Activated CD4-positive, alpha-beta memory T cell treated with anti-CD3 and anti-CD28 coated beads, Interleukin-2, amount 10 ng/mL, durations not matched to agents 7 days and 5 days (primary cell): ENCODE measurements at regions not wholly inside any gene's neighbourhood (a gene's known extent, or its start where the extent isn't known, plus 50 kb on each side); places are given as distances from the start of the nearest gene placed in this dataset.
"Not testable (repeated sequence)": the region's sequence is repeated elsewhere in the genome, so short reads cannot be mapped to it uniquely, and the experiment has no call there.

ENCODE experiments used
- CTCF ChIA-PET: fragments of 350-600 bp; sonication (Branson Sonifier 250); formaldehyde crosslinking; loops from one replicate; lab custom pipeline; 2021; ENCODE audit warnings: antibody characterized with exemption, inconsistent platforms; lab: Charles Lee
- POLR2A ChIA-PET: fragments of 350-600 bp; sonication (Branson Sonifier 250); formaldehyde crosslinking; loops from one replicate; lab custom pipeline; 2021; ENCODE audit warnings: antibody characterized with exemption; lab: Charles Lee
- DNase-seq: peaks from one replicate; pipeline ENCODE4 v3.0.0-alpha.2; 2020
- H3K27ac Mint-ChIP-seq: one replicate; pipeline ENCODE4 v1.8.0; 2021; ENCODE audit warnings: mild to moderate bottlenecking, mixed read lengths
- H3K27me3 Mint-ChIP-seq: one replicate; pipeline ENCODE4 v1.8.0; 2021; ENCODE audit warnings: mixed read lengths
- H3K36me3 Mint-ChIP-seq: one replicate; pipeline ENCODE4 v1.8.0; 2021; ENCODE audit warnings: low read depth, mixed read lengths
- H3K4me1 Mint-ChIP-seq: one replicate; pipeline ENCODE4 v1.8.0; 2021; ENCODE audit warnings: mixed read lengths
- H3K4me3 Mint-ChIP-seq: one replicate; pipeline ENCODE4 v1.8.0; 2021; ENCODE audit warnings: mild to moderate bottlenecking, mixed read lengths
- H3K9me3 Mint-ChIP-seq: one replicate; pipeline ENCODE4 v1.8.0; 2021; ENCODE audit warnings: mixed read lengths

DNA sequence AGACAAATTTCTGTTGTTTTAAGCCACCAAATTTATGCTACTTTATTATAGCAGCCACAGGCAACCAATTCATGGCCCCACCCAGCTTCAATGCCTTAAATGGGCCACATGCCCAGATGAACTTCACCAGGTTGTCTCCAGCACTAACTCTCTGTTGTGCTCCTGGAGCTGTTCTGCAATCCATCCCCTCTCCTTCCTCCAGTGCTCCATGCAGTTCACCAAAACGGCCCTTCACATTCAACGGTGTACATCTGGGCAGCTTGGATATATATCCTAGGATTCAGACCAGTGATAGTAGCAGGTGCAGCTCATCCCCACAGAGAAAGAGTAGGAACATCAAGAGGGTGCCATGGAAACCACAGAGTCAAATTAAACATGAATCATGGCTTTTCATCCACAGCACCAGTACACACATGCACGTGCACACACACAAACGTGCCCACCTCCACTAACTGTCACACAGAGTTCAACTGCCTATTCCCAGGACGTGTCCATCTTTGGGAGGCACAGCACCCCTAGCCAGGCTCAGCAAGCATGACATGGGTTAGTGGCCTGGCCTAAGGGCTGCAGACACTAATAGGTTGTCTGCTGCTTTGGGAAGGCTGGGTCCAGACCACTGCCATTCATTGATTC, 134.5 kb downstream of the MED10 start:
- no peak for DNase-seq
- H3K36me3 Mint-ChIP-seq, result no peaks in the 10 kb centered on the region
- H3K4me3 Mint-ChIP-seq, result no peak overlapping the region
- no peaks in the 10 kb centered on the region for H3K4me1 Mint-ChIP-seq
- POLR2A ChIA-PET, result no interaction called here
- no peak overlapping the region for H3K27ac Mint-ChIP-seq
- H3K27me3 Mint-ChIP-seq, result no peaks in the 10 kb centered on the region
- CTCF ChIA-PET, result no interaction called here
- H3K9me3 Mint-ChIP-seq, result no peaks in the 10 kb centered on the region

DNA sequence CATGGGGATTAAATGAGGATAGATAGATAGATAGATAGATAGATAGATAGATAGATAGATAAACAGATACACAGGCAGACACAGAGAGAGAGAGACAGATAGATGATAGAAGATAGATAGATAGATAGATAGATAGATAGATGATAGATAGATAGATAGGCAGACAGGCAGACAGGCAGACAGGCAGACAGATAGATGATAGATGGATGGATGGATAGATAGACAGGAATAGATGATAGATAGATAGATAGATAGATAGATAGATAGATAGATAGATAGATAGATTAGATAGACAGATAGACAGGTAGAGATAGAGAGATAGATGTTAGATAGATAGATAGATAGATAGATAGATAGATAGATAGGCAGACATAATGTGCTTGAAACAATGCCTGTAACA, 137.3 kb downstream of the MED10 start:
- H3K36me3 Mint-ChIP-seq, H3K4me1 Mint-ChIP-seq, H3K27me3 Mint-ChIP-seq, H3K9me3 Mint-ChIP-seq, H3K4me3 Mint-ChIP-seq, H3K27ac Mint-ChIP-seq, CTCF ChIA-PET, POLR2A ChIA-PET, DNase-seq: not testable (repeated sequence)

DNA sequence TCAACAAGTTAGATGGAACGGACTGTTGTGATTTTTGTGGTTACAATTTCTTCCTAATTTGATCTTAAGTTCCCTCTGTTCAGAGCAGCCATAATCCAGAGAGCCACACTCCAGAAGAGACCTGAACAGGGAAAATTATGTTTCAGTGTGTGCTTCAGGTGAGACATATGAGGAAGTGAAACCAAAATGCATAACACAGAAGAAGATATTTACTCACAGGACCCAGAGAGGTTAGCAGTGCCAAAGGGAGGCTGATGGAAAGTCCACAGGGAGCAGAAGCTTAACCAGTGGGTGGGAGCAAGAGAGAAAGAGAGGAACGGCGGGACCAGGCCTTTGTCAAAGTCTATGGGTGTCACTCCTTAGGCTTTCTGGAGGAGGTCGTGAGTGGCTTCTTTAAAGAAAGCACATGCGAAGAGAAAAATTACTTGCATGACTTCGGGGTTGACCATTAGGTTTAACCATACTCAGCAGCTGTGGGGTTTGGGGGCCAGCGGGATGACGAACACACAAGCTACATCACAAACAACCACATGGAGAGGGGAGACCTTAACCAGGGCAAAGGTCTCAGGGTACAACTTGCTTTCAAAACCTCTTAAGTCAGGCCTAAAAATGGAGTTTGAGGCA, 141.4 kb downstream of the MED10 start:
- Mint-ChIP-seq H3K27ac (no peak overlapping the region), H3K4me1 (peaks cover 1% of the 10 kb centered on the region), H3K36me3 (no peaks in the 10 kb centered on the region), H3K4me3 (no peak overlapping the region), H3K27me3 (no peaks in the 10 kb centered on the region), H3K9me3 (no peaks in the 10 kb centered on the region)
- CTCF ChIA-PET, result no interaction called here
- POLR2A ChIA-PET, result no interaction called here
- no peak for DNase-seq

DNA sequence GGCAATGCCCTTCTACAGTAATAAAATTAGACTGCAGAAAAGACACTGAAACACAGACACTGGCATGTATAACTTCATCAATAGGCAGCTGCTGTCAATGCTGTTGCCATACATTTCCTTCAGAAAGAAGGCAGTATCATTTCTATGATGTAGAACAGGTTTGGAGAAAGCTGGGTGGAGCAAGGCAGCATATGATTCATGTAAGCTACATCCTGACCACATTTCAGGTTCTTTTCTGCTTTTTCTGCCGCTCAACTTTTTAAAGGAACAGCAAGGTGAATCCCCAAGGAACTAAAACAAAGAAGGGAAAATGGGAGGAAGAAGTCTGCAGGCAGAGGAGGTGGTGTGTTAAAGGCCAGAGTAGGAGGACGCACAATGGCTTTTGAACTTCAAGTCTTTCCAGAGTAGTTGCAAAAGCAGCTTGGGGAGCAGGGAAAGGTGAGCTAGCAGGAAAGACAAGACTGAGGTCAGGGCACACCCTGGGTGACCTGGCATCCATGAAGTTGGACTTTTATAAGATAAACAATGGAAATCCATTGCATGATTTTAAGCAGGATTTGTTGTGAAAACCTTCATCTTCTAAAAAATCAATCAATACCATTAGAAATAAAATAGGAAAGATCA, 142.1 kb downstream of the MED10 start:
- Mint-ChIP-seq H3K4me3 (no peak overlapping the region), H3K9me3 (no peaks in the 10 kb centered on the region), H3K27ac (no peak overlapping the region), H3K4me1 (peaks cover 1% of the 10 kb centered on the region), H3K27me3 (no peaks in the 10 kb centered on the region), H3K36me3 (no peaks in the 10 kb centered on the region)
- no peak for DNase-seq
- ChIA-PET CTCF (no interaction called here), POLR2A (no interaction called here)

DNA sequence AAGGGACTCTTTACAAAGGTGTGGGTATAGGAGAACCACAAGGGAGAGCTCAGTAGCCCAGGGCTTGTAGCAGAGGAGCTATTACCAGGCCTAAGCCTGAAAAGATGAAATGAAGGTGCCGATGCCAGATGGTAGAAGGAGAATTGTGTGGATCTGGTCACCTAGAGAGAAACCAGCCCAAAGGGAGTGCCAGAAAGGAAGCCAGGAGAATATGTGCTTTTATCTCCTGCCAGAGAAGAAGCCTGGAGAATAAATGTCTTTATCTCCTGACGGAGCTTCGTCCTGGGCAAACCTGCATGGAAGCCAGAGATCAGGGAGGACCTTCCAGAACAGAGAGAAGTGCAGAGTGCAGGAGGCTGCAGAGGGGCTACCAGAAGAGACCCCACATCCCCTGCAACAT, 142.6 kb downstream of the MED10 start:
- H3K27me3 Mint-ChIP-seq, result no peaks in the 10 kb centered on the region
- no peak overlapping the region for H3K4me3 Mint-ChIP-seq
- no peaks in the 10 kb centered on the region for H3K36me3 Mint-ChIP-seq
- POLR2A ChIA-PET, result no interaction called here
- CTCF ChIA-PET, result no interaction called here
- no peak overlapping the region for H3K27ac Mint-ChIP-seq
- no peak for DNase-seq
- H3K4me1 Mint-ChIP-seq, result peaks cover 1% of the 10 kb centered on the region
- H3K9me3 Mint-ChIP-seq, result no peaks in the 10 kb centered on the region

DNA sequence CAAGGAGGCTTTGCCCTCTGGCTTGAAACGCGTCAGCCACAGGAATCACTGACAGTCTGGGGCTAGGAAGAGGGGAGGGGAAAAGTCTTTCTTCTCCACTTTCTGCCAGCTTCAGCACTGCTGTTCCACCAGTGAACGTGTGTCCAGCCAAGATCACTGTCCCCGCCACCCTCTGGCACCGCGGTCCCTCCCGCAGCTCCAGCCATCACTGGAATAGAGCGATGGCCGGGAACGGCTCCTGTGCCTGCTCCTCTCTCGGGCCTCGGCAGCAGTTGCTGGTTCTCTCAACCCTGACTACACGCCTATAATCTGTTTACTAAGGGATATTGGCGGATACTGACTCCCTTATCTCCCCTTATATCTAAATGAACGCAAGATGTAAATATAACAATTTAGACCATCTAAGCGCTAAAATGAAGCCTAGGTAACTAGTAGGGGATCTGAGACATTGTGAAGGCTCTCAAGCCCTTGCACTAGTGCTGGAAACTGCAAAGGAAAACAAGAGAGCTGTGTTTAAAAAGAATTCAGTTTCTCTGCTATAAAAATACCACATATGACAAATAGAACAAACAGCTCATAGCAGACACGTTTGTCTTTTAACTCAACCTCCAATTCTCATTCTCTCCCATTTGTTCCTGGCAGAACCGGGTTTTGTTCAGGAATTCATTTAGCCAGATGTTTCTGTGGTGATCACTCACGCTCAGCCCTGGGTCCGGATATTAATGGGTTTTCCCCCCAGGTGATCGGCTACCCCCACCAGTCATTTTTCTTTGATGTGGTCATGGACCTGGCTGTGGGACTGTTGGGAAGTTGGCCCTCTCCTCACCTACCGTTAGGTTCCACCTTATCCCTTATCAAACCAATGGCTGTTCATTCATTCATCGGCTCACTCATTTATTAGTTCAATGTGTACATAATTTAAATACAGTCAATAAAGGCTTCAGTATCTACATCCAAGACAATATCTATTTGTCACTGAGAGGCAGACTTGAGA, 149.8 kb downstream of the MED10 start:
- Mint-ChIP-seq H3K36me3 (no peaks in the 10 kb centered on the region), H3K9me3 (no peaks in the 10 kb centered on the region), H3K27me3 (no peaks in the 10 kb centered on the region), H3K27ac (no peak overlapping the region), H3K4me3 (no peak overlapping the region), H3K4me1 (no peaks in the 10 kb centered on the region)
- POLR2A ChIA-PET, result no interaction called here
- DNase-seq, result no peak
- CTCF ChIA-PET, result no interaction called here

DNA sequence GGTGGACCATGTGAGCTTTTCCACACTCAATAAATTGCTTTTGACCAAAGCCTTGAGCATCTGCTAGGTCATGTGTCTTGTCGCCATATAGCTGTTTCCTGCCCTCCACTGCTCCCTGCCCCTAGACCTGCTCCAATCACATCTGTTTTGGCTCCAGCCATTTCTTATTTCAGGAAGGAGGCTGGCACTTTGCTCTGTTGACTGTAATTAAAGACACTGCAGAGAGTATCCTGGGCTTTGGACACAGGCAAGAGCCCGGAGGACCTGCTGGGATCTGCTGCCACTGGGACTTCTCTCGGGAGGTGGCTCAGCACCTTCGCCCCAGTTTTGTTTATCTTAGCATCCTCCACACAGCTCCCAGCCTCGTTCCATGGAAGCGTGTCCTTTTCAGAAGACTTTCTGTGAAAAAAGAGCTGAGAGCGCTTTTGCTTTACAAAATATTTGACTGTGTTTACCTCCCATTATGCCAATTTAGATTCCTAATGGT, 153.2 kb downstream of the MED10 start:
- DNase-seq, result no peak
- no peaks in the 10 kb centered on the region for H3K36me3 Mint-ChIP-seq
- H3K27ac Mint-ChIP-seq, result no peak overlapping the region
- H3K9me3 Mint-ChIP-seq, result peaks cover 4% of the 10 kb centered on the region
- no peak overlapping the region for H3K4me3 Mint-ChIP-seq
- CTCF ChIA-PET, result no interaction called here
- H3K27me3 Mint-ChIP-seq, result no peaks in the 10 kb centered on the region
- POLR2A ChIA-PET, result no interaction called here
- no peaks in the 10 kb centered on the region for H3K4me1 Mint-ChIP-seq

DNA sequence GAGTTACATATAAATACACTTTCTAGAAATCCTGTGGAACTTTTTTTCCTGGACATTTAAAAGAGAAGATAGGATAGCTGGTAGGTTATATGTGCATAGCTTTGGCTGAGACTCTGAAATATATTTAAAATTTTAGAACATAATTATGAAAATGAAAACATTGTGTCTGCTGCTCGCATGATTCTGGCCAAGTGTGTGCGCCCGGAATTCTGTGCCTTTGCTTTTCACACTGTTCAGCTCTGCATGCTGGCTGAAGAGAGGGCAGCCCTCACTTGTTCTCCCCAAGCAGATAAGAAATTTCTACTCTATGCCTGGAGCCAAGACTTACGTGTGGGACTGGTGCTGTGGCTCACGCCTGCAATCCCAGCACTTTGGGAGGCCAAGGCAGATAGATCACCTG, 153.9 kb downstream of the MED10 start:
- no peaks in the 10 kb centered on the region for H3K36me3 Mint-ChIP-seq
- ChIA-PET POLR2A (no interaction called here), CTCF (no interaction called here)
- no peaks in the 10 kb centered on the region for H3K4me1 Mint-ChIP-seq
- H3K27me3 Mint-ChIP-seq, result no peaks in the 10 kb centered on the region
- no peak for DNase-seq
- H3K27ac Mint-ChIP-seq, result no peak overlapping the region
- H3K9me3 Mint-ChIP-seq, result peaks cover 4% of the 10 kb centered on the region
- H3K4me3 Mint-ChIP-seq, result no peak overlapping the region

DNA sequence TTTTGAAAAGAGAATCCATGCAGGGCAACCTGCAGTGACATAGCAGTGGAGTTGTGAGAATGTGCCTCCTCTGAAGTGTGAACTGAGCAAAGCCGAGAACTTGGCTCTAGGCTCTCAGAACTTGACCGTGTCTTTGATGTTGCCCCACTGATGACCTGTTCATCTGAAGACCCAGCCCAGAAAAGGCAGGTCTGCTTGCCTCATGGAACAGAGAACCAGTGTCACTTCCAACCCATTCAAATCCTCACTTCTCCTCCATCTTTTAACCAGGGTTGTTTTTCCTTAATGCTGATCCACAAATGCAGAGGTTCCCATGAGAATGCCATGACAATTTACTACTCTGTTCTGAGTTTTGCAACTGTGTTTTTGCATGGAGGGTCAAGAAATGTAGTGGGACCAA, 155.4 kb downstream of the MED10 start:
- Mint-ChIP-seq H3K4me3 (no peak overlapping the region), H3K4me1 (no peaks in the 10 kb centered on the region), H3K27me3 (no peaks in the 10 kb centered on the region), H3K9me3 (peaks cover 4% of the 10 kb centered on the region), H3K36me3 (no peaks in the 10 kb centered on the region), H3K27ac (no peak overlapping the region)
- ChIA-PET POLR2A (no interaction called here), CTCF (interaction anchor here (0.7 kb wide), 1 partner anchor 1523 kb away, joined by 4 read pairs; no protein-coding TSS in a partner anchor)
- DNase-seq, result no peak

DNA sequence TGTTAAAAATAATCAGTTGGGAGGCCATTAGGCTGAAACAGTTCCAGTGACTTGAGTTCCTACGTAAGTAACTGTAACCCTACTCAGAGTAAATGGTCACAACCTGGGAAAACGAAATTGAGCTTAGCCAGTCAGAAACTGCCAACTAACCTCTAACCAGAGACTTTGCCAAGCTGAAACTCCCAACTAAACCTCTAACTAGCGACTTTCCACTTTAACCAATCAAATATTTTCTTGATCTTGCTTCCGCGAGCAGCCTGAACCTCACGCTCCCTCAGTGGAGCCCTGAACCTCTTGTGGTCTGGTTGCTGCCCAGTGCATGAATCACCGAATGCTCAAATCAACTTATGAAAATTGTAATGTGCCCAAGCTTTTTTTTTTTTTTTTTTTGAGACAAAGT, 156.2 kb downstream of the MED10 start:
- no peak for DNase-seq
- no peak overlapping the region for H3K27ac Mint-ChIP-seq
- no peaks in the 10 kb centered on the region for H3K27me3 Mint-ChIP-seq
- CTCF ChIA-PET, result interaction anchor here (0.7 kb wide), 1 partner anchor 1523 kb away, joined by 4 read pairs; no protein-coding TSS in a partner anchor
- H3K4me3 Mint-ChIP-seq, result no peak overlapping the region
- no peaks in the 10 kb centered on the region for H3K36me3 Mint-ChIP-seq
- POLR2A ChIA-PET, result interaction anchor here (0.6 kb wide), 1 partner anchor 17 kb away, joined by 3 read pairs; no protein-coding TSS in a partner anchor
- H3K9me3 Mint-ChIP-seq, result peaks cover 4% of the 10 kb centered on the region
- H3K4me1 Mint-ChIP-seq, result no peaks in the 10 kb centered on the region

DNA sequence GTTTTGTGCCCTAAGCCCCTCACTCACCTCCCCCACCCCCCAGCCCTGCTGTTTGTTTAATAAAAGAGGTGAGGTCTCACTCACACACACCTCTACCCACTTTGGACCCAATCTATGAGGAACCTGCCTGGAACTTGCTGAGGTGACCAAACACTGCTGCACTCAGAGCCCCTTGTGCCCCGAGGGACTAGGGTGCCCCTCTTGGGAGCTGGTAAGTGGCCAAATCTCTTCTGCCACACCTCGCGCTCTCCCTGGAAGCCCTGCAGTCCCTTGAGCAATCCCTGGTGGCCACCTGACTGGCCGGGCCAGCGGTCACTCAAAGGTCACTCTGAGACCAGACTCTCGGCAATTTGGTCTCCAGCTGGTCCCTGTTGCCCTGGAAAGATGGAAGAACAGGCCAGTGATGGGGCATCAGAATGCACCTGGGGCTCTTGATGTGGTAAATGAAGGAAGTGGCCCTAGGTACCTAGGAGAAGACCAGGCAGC, 157.2 kb downstream of the MED10 start:
- H3K4me3 Mint-ChIP-seq, result no peak overlapping the region
- no peaks in the 10 kb centered on the region for H3K4me1 Mint-ChIP-seq
- H3K36me3 Mint-ChIP-seq, result no peaks in the 10 kb centered on the region
- CTCF ChIA-PET, result no interaction called here
- H3K27me3 Mint-ChIP-seq, result no peaks in the 10 kb centered on the region
- POLR2A ChIA-PET, result no interaction called here
- peaks cover 4% of the 10 kb centered on the region for H3K9me3 Mint-ChIP-seq
- H3K27ac Mint-ChIP-seq, result no peak overlapping the region
- no peak for DNase-seq

DNA sequence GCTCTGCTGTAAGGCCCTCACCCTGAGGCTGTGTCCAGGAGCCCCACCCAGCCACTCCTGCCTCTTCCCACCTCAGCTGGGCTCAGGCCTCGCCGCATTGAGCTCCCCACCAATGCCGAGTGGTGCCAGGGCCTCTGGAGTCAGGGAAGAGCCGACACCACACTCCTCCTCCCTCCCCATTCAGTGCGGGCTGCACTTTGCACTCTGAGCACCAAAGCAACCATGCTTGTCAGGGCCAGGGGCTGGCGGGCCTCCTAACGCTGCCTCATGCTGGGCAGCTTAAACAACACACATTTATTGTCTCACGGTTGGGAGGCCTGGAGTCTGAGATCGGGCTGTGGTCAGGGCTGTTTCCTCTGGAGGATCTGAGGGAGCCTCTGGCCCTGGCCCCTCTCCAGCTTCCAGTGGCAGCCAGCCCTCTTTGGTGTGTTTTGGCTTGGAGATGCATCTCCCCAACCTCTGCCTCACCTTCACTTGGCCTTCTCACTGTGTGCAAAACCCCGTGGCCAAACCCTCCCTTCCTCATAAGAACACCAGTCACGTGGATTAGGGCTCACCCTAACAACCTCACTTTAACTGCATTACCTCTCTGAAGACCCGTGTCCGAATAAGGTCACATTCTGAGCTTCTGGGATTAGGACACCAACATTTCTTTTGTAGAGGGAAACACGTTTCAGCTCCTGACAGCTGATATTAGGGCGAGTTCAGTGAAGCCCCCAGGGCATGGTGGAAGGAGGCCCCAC, 157.8 kb downstream of the MED10 start:
- no peak overlapping the region for H3K27ac Mint-ChIP-seq
- no peaks in the 10 kb centered on the region for H3K4me1 Mint-ChIP-seq
- CTCF ChIA-PET, result no interaction called here
- no peaks in the 10 kb centered on the region for H3K36me3 Mint-ChIP-seq
- peaks cover 4% of the 10 kb centered on the region for H3K9me3 Mint-ChIP-seq
- no peak for DNase-seq
- no peak overlapping the region for H3K4me3 Mint-ChIP-seq
- POLR2A ChIA-PET, result no interaction called here
- no peaks in the 10 kb centered on the region for H3K27me3 Mint-ChIP-seq
